ENCODE measurements at regions not wholly inside any gene's neighbourhood (a gene's known extent, or its start where the extent isn't known, plus 50 kb on each side); places are given as distances from the start of the nearest gene placed in this dataset.
A peak's percentile ranks its signal among the peaks of the same experiment; 100 is the strongest.

DNA sequence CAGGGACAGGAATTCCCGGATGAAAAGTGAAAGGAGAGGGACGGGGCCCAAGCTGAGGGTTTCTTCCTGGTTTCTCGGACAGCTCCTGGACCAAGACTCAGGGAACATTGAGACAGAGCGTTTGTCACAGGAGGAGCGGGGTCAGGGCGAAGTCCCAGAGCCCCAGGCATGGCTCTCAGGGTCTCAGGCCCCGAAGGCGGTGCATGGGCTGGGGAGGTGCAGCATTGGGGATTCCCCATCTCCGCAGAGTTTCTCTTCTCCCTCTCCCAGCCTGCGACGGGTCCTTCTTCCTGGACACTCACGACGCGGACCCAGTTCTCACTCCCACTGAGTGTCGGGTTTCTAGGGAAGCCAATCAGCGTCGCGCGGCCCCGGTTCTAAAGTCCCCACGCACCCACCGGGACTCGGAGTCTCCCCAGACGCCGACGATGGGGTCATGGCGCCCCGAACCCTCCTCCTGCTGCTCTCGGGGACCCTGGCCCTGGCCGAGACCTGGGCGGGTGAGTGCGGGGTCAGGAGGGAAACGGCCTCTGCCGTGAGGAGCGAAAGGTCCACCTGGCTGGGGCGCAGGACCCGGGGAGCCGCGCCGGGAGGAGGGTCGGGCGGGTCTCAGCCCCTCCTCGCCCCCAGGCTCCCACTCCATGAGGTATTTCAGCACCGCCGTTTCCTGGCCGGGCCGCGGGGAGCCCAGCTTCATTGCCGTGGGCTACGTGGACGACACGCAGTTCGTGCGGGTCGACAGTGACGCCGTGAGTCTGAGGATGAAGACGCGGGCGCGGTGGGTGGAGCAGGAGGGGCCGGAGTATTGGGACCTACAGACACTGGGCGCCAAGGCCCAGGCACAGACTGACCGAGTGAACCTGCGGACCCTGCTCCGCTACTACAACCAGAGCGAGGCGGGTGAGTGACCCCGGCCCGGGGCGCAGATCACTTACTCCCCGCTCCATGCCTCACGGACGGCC is 54.6 kb upstream of the POLR1H start:
- no peaks in the 10 kb centered on the region for H3K9me3 ChIP-seq (ENCODE audit: low read depth, low read length)
- H3K27ac ChIP-seq (ENCODE audit: low read depth, low read length): no peak overlapping the region
- peak; percentile 78 for DNase-seq (ENCODE audit: insufficient read length, low spot score, missing footprints)
- peak overlapping the region; percentile 83 for H3K4me2 ChIP-seq (ENCODE audit: insufficient read depth, low read length)
- TF ChIP-seq, protein P1, sequence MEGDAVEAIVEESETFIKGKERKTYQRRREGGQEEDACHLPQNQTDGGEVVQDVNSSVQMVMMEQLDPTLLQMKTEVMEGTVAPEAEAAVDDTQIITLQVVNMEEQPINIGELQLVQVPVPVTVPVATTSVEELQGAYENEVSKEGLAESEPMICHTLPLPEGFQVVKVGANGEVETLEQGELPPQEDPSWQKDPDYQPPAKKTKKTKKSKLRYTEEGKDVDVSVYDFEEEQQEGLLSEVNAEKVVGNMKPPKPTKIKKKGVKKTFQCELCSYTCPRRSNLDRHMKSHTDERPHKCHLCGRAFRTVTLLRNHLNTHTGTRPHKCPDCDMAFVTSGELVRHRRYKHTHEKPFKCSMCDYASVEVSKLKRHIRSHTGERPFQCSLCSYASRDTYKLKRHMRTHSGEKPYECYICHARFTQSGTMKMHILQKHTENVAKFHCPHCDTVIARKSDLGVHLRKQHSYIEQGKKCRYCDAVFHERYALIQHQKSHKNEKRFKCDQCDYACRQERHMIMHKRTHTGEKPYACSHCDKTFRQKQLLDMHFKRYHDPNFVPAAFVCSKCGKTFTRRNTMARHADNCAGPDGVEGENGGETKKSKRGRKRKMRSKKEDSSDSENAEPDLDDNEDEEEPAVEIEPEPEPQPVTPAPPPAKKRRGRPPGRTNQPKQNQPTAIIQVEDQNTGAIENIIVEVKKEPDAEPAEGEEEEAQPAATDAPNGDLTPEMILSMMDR (IDR thresholded peaks at IDR 0.05; ENCODE audit: extremely low read depth, low read depth, low read length): no peak
- H3K36me3 ChIP-seq (ENCODE audit: insufficient read depth, low read length): no peaks in the 10 kb centered on the region
- peak overlapping the region; percentile 68 for H3K4me3 ChIP-seq (ENCODE audit: insufficient read depth, low read length)
- peaks cover 14% of the 10 kb centered on the region for H3K4me1 ChIP-seq (ENCODE audit: insufficient read depth, low read length)
- H4K20me1 ChIP-seq (ENCODE audit: insufficient read depth, low read length): peaks cover 9% of the 10 kb centered on the region
- H2AFZ ChIP-seq (ENCODE audit: low read length): peak overlapping the region; percentile 87
- H3K79me2 ChIP-seq (ENCODE audit: insufficient read depth, low read length): no peaks in the 10 kb centered on the region
- peaks cover 37% of the 10 kb centered on the region for H3K27me3 ChIP-seq (ENCODE audit: insufficient read depth, low read length)

DNA sequence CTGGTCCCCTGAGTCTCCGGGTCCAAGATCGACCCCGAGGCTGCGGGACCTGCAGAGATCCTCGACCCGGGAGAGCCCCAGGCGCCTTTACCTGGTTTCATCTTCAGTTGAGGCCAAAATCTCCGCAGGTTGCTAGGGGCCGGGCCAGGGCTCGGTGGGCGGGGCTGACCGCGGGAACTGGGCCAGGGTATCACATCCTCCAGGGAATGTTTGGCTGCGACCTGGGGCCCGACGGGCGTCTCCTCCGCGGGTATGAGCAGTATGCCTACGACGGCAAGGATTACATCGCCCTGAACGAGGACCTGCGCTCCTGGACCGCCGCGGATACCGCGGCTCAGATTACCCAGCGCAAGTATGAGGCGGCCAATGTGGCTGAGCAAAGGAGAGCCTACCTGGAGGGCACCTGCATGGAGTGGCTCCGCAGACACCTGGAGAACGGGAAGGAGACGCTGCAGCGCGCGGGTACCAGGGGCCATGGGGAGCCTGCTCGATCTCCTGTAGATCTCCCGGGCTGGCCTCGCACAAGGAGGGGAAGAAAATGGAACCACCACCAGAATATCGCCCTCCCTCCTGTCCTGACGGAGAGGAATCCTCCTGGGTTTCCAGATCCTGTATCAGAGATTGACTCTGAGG is 53.8 kb upstream of the POLR1H start:
- TF ChIP-seq, protein P1 (IDR thresholded peaks at IDR 0.05; ENCODE audit: extremely low read depth, low read depth, low read length): no peak
- H3K27ac ChIP-seq (ENCODE audit: low read depth, low read length): no peak overlapping the region
- DNase-seq (ENCODE audit: insufficient read length, low spot score, missing footprints): peak; percentile 65
- peak overlapping the region; percentile 83 for H3K4me2 ChIP-seq (ENCODE audit: insufficient read depth, low read length)
- no peaks in the 10 kb centered on the region for H3K9me3 ChIP-seq (ENCODE audit: low read depth, low read length)
- no peak overlapping the region for H2AFZ ChIP-seq (ENCODE audit: low read length)
- peaks cover 37% of the 10 kb centered on the region for H3K27me3 ChIP-seq (ENCODE audit: insufficient read depth, low read length)
- peaks cover 14% of the 10 kb centered on the region for H3K4me1 ChIP-seq (ENCODE audit: insufficient read depth, low read length)
- peaks cover 9% of the 10 kb centered on the region for H4K20me1 ChIP-seq (ENCODE audit: insufficient read depth, low read length)
- no peaks in the 10 kb centered on the region for H3K79me2 ChIP-seq (ENCODE audit: insufficient read depth, low read length)
- no peaks in the 10 kb centered on the region for H3K36me3 ChIP-seq (ENCODE audit: insufficient read depth, low read length)
- H3K4me3 ChIP-seq (ENCODE audit: insufficient read depth, low read length): peak overlapping the region; percentile 68

DNA sequence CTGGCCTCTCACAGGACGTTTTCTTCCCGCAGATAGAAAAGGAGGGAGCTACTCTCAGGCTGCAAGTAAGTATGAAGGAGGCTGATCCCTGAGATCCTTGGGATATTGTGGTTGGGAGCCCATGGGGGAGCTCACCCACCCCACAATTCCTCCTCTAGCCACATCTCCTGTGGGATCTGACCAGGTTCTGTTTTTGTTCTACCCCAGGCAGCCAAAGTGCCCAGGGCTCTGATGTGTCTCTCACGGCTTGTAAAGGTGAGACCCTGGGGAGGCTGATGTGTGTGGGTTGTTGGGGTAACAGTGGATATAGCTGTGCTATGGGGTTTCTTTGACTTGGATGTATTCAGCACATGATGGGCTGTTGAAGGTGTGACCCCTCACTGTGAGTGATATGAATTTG is 52.0 kb upstream of the POLR1H start:
- Histone ChIP-seq H3K79me2 (ENCODE audit: insufficient read depth, low read length) (no peaks in the 10 kb centered on the region), H3K4me1 (ENCODE audit: insufficient read depth, low read length) (peaks cover 14% of the 10 kb centered on the region), H3K27me3 (ENCODE audit: insufficient read depth, low read length) (peaks cover 37% of the 10 kb centered on the region), H3K4me2 (ENCODE audit: insufficient read depth, low read length) (no peak overlapping the region), H2AFZ (ENCODE audit: low read length) (no peak overlapping the region), H3K9me3 (ENCODE audit: low read depth, low read length) (no peaks in the 10 kb centered on the region), H3K36me3 (ENCODE audit: insufficient read depth, low read length) (no peaks in the 10 kb centered on the region), H3K4me3 (ENCODE audit: insufficient read depth, low read length) (no peak overlapping the region), H3K27ac (ENCODE audit: low read depth, low read length) (no peak overlapping the region), H4K20me1 (ENCODE audit: insufficient read depth, low read length) (peaks cover 13% of the 10 kb centered on the region)
- no peak for DNase-seq (ENCODE audit: insufficient read length, low spot score, missing footprints)
- TF ChIP-seq, protein P1 (IDR thresholded peaks at IDR 0.05; ENCODE audit: extremely low read depth, low read depth, low read length): no peak
